Karpas-422 (cell line): ENCODE measurements at regions not wholly inside any gene's neighbourhood (a gene's known extent, or its start where the extent isn't known, plus 50 kb on each side); places are given as distances from the start of the nearest gene placed in this dataset.
"Not testable (repeated sequence)": the region's sequence is repeated elsewhere in the genome, so short reads cannot be mapped to it uniquely, and the experiment has no call there.

Experiments
- DNase-seq: peaks from one replicate; pipeline ENCODE4 v3.0.0-alpha.2; 2015
- H2AFZ ChIP-seq: fragments of 200-600 bp; sonication (generic); 2 replicates; pipeline ENCODE4 v1.6.1; 2014; ENCODE audit warnings: antibody characterized with exemption, low read length, mixed read lengths
- H3K27ac ChIP-seq: fragments of 200-600 bp; sonication (generic); 2 replicates; pipeline ENCODE4 v1.5.1; 2014; ENCODE audit warnings: mild to moderate bottlenecking, low read length, moderate library complexity
- H3K27me3 ChIP-seq: fragments of 200-600 bp; sonication (generic); 2 replicates; pipeline ENCODE4 v1.6.1; 2014; ENCODE audit warnings: low read length, mixed read lengths
- H3K36me3 ChIP-seq: fragments of 200-600 bp; sonication (generic); 2 replicates; pipeline ENCODE4 v1.6.1; 2014; ENCODE audit warnings: low read length, mixed read lengths; ENCODE audit not compliant: insufficient read depth
- H3K4me1 ChIP-seq: fragments of 200-600 bp; sonication (generic); 2 replicates; pipeline ENCODE4 v1.6.1; 2014; ENCODE audit warnings: mild to moderate bottlenecking, low read length, mixed read lengths
- H3K4me2 ChIP-seq: fragments of 200-600 bp; sonication (generic); 2 replicates; pipeline ENCODE4 v1.6.1; 2014; ENCODE audit warnings: low read length, low read depth, mild to moderate bottlenecking; ENCODE audit not compliant: poor library complexity, severe bottlenecking
- H3K4me3 ChIP-seq: fragments of 200-600 bp; sonication (generic); 2 replicates; pipeline ENCODE4 v1.5.1; 2014; ENCODE audit warnings: mild to moderate bottlenecking, antibody characterized with exemption, low read length, mixed read lengths
- H3K79me2 ChIP-seq: fragments of 200-600 bp; sonication (generic); 2 replicates; pipeline ENCODE4 v1.6.1; 2014; ENCODE audit warnings: mild to moderate bottlenecking, low read length, mixed read lengths
- H3K9ac ChIP-seq: fragments of 200-600 bp; sonication (generic); 2 replicates; pipeline ENCODE4 v1.6.0; 2014; ENCODE audit warnings: low read length
- H3K9me2 ChIP-seq: fragments of 200-600 bp; sonication (generic), shearing (Covaris generic); replicated peaks from 2 replicates; pipeline ENCODE4 v1.6.0; 2014; ENCODE audit warnings: mild to moderate bottlenecking, low read length, moderate library complexity; ENCODE audit not compliant: insufficient read depth
- H3K9me3 ChIP-seq: fragments of 300-700, 200-600 bp; sonication (generic); 2 replicates; pipeline ENCODE4 v1.6.1; 2014; ENCODE audit warnings: low read length, mixed read lengths
- H4K20me1 ChIP-seq: fragments of 200-600 bp; sonication (generic); 2 replicates; pipeline ENCODE4 v1.6.1; 2014; ENCODE audit warnings: mild to moderate bottlenecking, antibody characterized with exemption, low read length, low read depth; ENCODE audit not compliant: insufficient read depth

GRCh38 chr1:9444532-9444931 lies 94.7 kb upstream of the SLC25A33 start:
- Histone ChIP-seq H3K36me3 (no peaks in the 10 kb centered on the region), H3K4me2 (no peak overlapping the region), H2AFZ (no peak overlapping the region), H3K9ac (no peak overlapping the region), H3K9me2 (no peaks in the 10 kb centered on the region), H4K20me1 (no peaks in the 10 kb centered on the region), H3K4me3 (no peak overlapping the region), H3K9me3 (no peaks in the 10 kb centered on the region), H3K27ac (no peak overlapping the region), H3K4me1 (no peaks in the 10 kb centered on the region), H3K27me3 (no peaks in the 10 kb centered on the region), H3K79me2 (no peaks in the 10 kb centered on the region)
- no peak for DNase-seq

- H4K20me1 ChIP-seq, H3K4me3 ChIP-seq: not testable (repeated sequence)
Observed at GRCh38 chr1:9445081-9445480, 94.2 kb upstream of the SLC25A33 start.

GRCh38 chr1:9447215-9447960 lies 91.9 kb upstream of the SLC25A33 start:
- H3K4me3 ChIP-seq, result no peak overlapping the region
- no peaks in the 10 kb centered on the region for H3K27me3 ChIP-seq
- no peak overlapping the region for H3K4me2 ChIP-seq
- no peaks in the 10 kb centered on the region for H4K20me1 ChIP-seq
- H3K36me3 ChIP-seq, result no peaks in the 10 kb centered on the region
- no peak overlapping the region for H3K27ac ChIP-seq
- H3K4me1 ChIP-seq, result no peaks in the 10 kb centered on the region
- no peaks in the 10 kb centered on the region for H3K9me3 ChIP-seq
- H3K9me2 ChIP-seq, result no peaks in the 10 kb centered on the region
- H3K79me2 ChIP-seq, result no peaks in the 10 kb centered on the region
- DNase-seq, result no peak
- no peak overlapping the region for H2AFZ ChIP-seq
- H3K9ac ChIP-seq, result no peak overlapping the region

More at GRCh38 chr1:9445081-9445480, 94.2 kb upstream of the SLC25A33 start:
- not testable (repeated sequence) for H3K36me3 ChIP-seq, H3K79me2 ChIP-seq, H3K9me3 ChIP-seq, DNase-seq, H3K9ac ChIP-seq, H3K9me2 ChIP-seq, H3K4me2 ChIP-seq, H2AFZ ChIP-seq, H3K27ac ChIP-seq, H3K27me3 ChIP-seq, H3K4me1 ChIP-seq

GRCh38 chr1:9448132-9449109 lies 90.8 kb upstream of the SLC25A33 start:
- H3K79me2 ChIP-seq, result no peaks in the 10 kb centered on the region
- H3K36me3 ChIP-seq, result no peaks in the 10 kb centered on the region
- no peaks in the 10 kb centered on the region for H3K9me2 ChIP-seq
- H3K4me3 ChIP-seq, result no peak overlapping the region
- no peak overlapping the region for H2AFZ ChIP-seq
- DNase-seq, result no peak
- H3K4me1 ChIP-seq, result no peaks in the 10 kb centered on the region
- H3K27ac ChIP-seq, result no peak overlapping the region
- H3K4me2 ChIP-seq, result no peak overlapping the region
- H3K27me3 ChIP-seq, result no peaks in the 10 kb centered on the region
- no peaks in the 10 kb centered on the region for H4K20me1 ChIP-seq
- no peaks in the 10 kb centered on the region for H3K9me3 ChIP-seq
- no peak overlapping the region for H3K9ac ChIP-seq

- Histone ChIP-seq H3K36me3 (no peaks in the 10 kb centered on the region), H3K79me2 (no peaks in the 10 kb centered on the region), H3K9ac (no peak overlapping the region), H3K4me1 (peaks cover 7% of the 10 kb centered on the region), H3K9me2 (no peaks in the 10 kb centered on the region), H4K20me1 (no peaks in the 10 kb centered on the region), H3K27ac (no peak overlapping the region), H2AFZ (no peak overlapping the region), H3K4me3 (no peak overlapping the region), H3K9me3 (no peaks in the 10 kb centered on the region), H3K4me2 (no peak overlapping the region), H3K27me3 (no peaks in the 10 kb centered on the region)
- DNase-seq, result no peak
Observed at GRCh38 chr1:9449110-9449627, 90.1 kb upstream of the SLC25A33 start.

GRCh38 chr1:9449976-9450696 lies 89.1 kb upstream of the SLC25A33 start:
- Histone ChIP-seq H3K9ac (no peak overlapping the region), H3K27ac (no peak overlapping the region), H3K9me2 (no peaks in the 10 kb centered on the region), H4K20me1 (no peaks in the 10 kb centered on the region), H3K27me3 (no peaks in the 10 kb centered on the region), H3K36me3 (no peaks in the 10 kb centered on the region), H3K4me3 (no peak overlapping the region), H3K4me1 (peaks cover 12% of the 10 kb centered on the region), H3K79me2 (no peaks in the 10 kb centered on the region), H2AFZ (no peak overlapping the region), H3K4me2 (no peak overlapping the region), H3K9me3 (no peaks in the 10 kb centered on the region)
- no peak for DNase-seq

GRCh38 chr1:9451081-9451480 lies 88.2 kb upstream of the SLC25A33 start:
- H3K4me2 ChIP-seq, result no peak overlapping the region
- H4K20me1 ChIP-seq, result no peaks in the 10 kb centered on the region
- no peak for DNase-seq
- H3K79me2 ChIP-seq, result no peaks in the 10 kb centered on the region
- H3K36me3 ChIP-seq, result no peaks in the 10 kb centered on the region
- no peak overlapping the region for H3K9ac ChIP-seq
- H3K4me1 ChIP-seq, result peaks cover 12% of the 10 kb centered on the region
- H3K9me2 ChIP-seq, result no peaks in the 10 kb centered on the region
- H2AFZ ChIP-seq, result no peak overlapping the region
- H3K9me3 ChIP-seq, result no peaks in the 10 kb centered on the region
- no peaks in the 10 kb centered on the region for H3K27me3 ChIP-seq
- no peak overlapping the region for H3K4me3 ChIP-seq
- no peak overlapping the region for H3K27ac ChIP-seq
